ENCODE measurements at regions not wholly inside any gene's neighbourhood (a gene's known extent, or its start where the extent isn't known, plus 50 kb on each side); places are given as distances from the start of the nearest gene placed in this dataset.

DNA sequence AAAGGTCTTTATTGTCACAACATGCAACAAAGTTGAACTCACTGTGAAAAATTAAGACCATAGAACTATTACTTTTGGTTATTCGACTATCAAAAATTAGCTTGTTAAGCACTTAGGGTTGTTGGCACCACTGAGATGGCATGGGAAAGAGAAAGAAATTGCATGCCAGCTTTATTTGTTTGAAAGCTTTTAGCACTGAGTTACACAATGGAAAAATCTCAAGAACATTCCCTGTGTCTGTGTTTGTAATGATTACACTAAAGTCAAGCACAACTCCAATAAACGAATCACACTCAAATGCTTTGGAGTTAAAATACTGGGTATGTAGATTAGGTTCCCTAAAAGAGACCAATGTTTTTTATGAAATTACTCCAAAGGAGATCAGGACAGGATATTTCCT lies 158.6 kb upstream of the COL8A1 start:
- Histone ChIP-seq H3K4me1 (ENCODE audit: insufficient read depth, low read length) (no peaks in the 10 kb centered on the region), H3K9me3 (ENCODE audit: control insufficient read depth in 1 of 2, insufficient read depth in 1 of 2, low read length in 2 of 2) (no peaks in the 10 kb centered on the region), H3K36me3 (ENCODE audit: insufficient read depth, low read length) (no peaks in the 10 kb centered on the region), H3K4me3 (ENCODE audit: low read length) (no peak overlapping the region), H3K27me3 (ENCODE audit: control insufficient read depth in 1 of 2, insufficient read depth in 2 of 2, low read length in 2 of 2) (no peaks in the 10 kb centered on the region), H3K27ac (ENCODE audit: low read depth in 1 of 2, low read length in 2 of 2) (no peak overlapping the region)
- CTCF ChIA-PET, result no interaction called here
- H3K4me3 Mint-ChIP-seq, result no peak overlapping the region
- TF ChIP-seq, protein P1, sequence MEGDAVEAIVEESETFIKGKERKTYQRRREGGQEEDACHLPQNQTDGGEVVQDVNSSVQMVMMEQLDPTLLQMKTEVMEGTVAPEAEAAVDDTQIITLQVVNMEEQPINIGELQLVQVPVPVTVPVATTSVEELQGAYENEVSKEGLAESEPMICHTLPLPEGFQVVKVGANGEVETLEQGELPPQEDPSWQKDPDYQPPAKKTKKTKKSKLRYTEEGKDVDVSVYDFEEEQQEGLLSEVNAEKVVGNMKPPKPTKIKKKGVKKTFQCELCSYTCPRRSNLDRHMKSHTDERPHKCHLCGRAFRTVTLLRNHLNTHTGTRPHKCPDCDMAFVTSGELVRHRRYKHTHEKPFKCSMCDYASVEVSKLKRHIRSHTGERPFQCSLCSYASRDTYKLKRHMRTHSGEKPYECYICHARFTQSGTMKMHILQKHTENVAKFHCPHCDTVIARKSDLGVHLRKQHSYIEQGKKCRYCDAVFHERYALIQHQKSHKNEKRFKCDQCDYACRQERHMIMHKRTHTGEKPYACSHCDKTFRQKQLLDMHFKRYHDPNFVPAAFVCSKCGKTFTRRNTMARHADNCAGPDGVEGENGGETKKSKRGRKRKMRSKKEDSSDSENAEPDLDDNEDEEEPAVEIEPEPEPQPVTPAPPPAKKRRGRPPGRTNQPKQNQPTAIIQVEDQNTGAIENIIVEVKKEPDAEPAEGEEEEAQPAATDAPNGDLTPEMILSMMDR (IDR thresholded peaks at IDR 0.05), result no peak
- ATAC-seq (ENCODE audit: poor library complexity) (no peak), DNase-seq (no peak)
- intact Hi-C loops (cut with DNase I, micrococcal nuclease), result no loop called here
- H3K9me3 Mint-ChIP-seq, result peaks cover 3% of the 10 kb centered on the region
- H3K4me1 Mint-ChIP-seq (ENCODE audit: low read depth), result no peaks in the 10 kb centered on the region
- no peak overlapping the region for H3K27ac Mint-ChIP-seq
- H3K27me3 Mint-ChIP-seq, result no peaks in the 10 kb centered on the region
- POLR2A ChIA-PET, result no interaction called here
- no peaks in the 10 kb centered on the region for H3K36me3 Mint-ChIP-seq (ENCODE audit: low read depth)

DNA sequence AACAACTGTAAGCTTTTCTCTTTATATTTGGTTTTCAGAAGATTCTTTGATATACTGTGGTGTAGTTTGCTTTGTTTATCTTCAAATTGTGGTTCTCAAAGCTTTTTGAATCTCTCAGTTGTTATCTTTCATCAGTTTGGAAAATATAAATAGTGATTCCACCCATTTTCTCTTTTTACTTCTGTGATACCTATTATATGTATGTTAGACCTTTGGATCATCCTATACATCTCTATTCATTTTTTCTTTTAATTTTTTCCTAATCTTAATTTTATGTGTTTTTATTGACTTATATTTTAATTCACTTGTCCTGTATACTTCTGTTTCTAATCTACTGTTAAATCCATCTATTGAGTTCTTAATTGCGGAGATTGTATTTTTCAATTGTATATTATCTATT lies 160.7 kb upstream of the COL8A1 start:
- H3K9me3 Mint-ChIP-seq, result peaks cover 3% of the 10 kb centered on the region
- ATAC-seq (ENCODE audit: poor library complexity), result no peak
- no peaks in the 10 kb centered on the region for H3K36me3 ChIP-seq (ENCODE audit: insufficient read depth, low read length)
- no peak overlapping the region for H3K27ac Mint-ChIP-seq
- no peaks in the 10 kb centered on the region for H3K27me3 Mint-ChIP-seq
- no peak overlapping the region for H3K4me3 Mint-ChIP-seq
- ChIA-PET POLR2A (no interaction called here), CTCF (no interaction called here)
- intact Hi-C loops (cut with DNase I, micrococcal nuclease), result no loop called here
- no peaks in the 10 kb centered on the region for H3K27me3 ChIP-seq (ENCODE audit: control insufficient read depth in 1 of 2, insufficient read depth in 2 of 2, low read length in 2 of 2)
- TF ChIP-seq, protein P1 (IDR thresholded peaks at IDR 0.05), result no peak
- no peak overlapping the region for H3K4me3 ChIP-seq (ENCODE audit: low read length)
- no peaks in the 10 kb centered on the region for H3K9me3 ChIP-seq (ENCODE audit: control insufficient read depth in 1 of 2, insufficient read depth in 1 of 2, low read length in 2 of 2)
- DNase-seq, result no peak
- H3K4me1 Mint-ChIP-seq (ENCODE audit: low read depth), result no peaks in the 10 kb centered on the region
- H3K36me3 Mint-ChIP-seq (ENCODE audit: low read depth), result no peaks in the 10 kb centered on the region
- no peaks in the 10 kb centered on the region for H3K4me1 ChIP-seq (ENCODE audit: insufficient read depth, low read length)
- H3K27ac ChIP-seq (ENCODE audit: low read depth in 1 of 2, low read length in 2 of 2), result no peak overlapping the region

DNA sequence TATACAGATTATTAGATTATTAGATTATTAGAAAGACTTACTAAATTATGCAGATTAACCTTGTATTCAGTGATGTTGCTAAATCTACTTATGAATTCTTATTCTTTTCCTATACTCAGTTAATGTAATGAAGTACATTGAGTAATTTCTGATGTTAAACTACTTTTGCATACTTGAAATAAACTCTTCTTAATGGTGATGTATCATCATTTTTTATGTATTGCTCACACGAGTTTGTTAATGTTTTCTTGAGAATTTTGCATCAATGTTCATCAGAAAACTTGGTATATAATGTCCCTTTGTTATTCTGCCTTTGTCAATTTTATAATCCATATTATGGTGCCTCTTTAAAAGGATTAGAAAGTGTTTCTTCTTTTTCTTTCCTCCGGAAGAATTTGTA lies 163.2 kb upstream of the COL8A1 start:
- TF ChIP-seq, protein P1 (IDR thresholded peaks at IDR 0.05), result no peak
- no peaks in the 10 kb centered on the region for H3K36me3 ChIP-seq (ENCODE audit: insufficient read depth, low read length)
- ChIA-PET POLR2A (no interaction called here), CTCF (no interaction called here)
- H3K4me3 ChIP-seq (ENCODE audit: low read length), result no peak overlapping the region
- peaks cover 3% of the 10 kb centered on the region for H3K9me3 Mint-ChIP-seq
- intact Hi-C loops (cut with DNase I, micrococcal nuclease), result no loop called here
- H3K4me1 Mint-ChIP-seq (ENCODE audit: low read depth), result no peaks in the 10 kb centered on the region
- H3K4me3 Mint-ChIP-seq, result no peak overlapping the region
- H3K27ac Mint-ChIP-seq, result no peak overlapping the region
- no peaks in the 10 kb centered on the region for H3K27me3 Mint-ChIP-seq
- DNase-seq (no peak), ATAC-seq (ENCODE audit: poor library complexity) (no peak)
- H3K9me3 ChIP-seq (ENCODE audit: control insufficient read depth in 1 of 2, insufficient read depth in 1 of 2, low read length in 2 of 2), result no peaks in the 10 kb centered on the region
- H3K36me3 Mint-ChIP-seq (ENCODE audit: low read depth), result no peaks in the 10 kb centered on the region
- no peaks in the 10 kb centered on the region for H3K27me3 ChIP-seq (ENCODE audit: control insufficient read depth in 1 of 2, insufficient read depth in 2 of 2, low read length in 2 of 2)
- H3K27ac ChIP-seq (ENCODE audit: low read depth in 1 of 2, low read length in 2 of 2), result no peak overlapping the region
- no peaks in the 10 kb centered on the region for H3K4me1 ChIP-seq (ENCODE audit: insufficient read depth, low read length)

Measured in CD4-positive, alpha-beta T cell (primary cell).